Smooth muscle cell (in vitro differentiated cells): ENCODE measurements at regions not wholly inside any gene's neighbourhood (a gene's known extent, or its start where the extent isn't known, plus 50 kb on each side); places are given as distances from the start of the nearest gene placed in this dataset.

Experiments used
- DNase-seq: peaks from one replicate; lab custom pipeline; 2025; ENCODE audit not compliant: unreplicated experiment; lab: John Stamatoyannopoulos, UW
- H2AFZ ChIP-seq: fragments of 200-600 bp; sonication (generic); 2 replicates; pipeline ENCODE4 v1.6.0; 2016; ENCODE audit warnings: antibody characterized with exemption, low read depth, mild to moderate bottlenecking
- H3F3A ChIP-seq: fragments of 200-600 bp; sonication (generic); 2 replicates; pipeline ENCODE4 v1.6.0; 2017; ENCODE audit warnings: antibody characterized with exemption, low read depth
- H3K27ac ChIP-seq: fragments of 200-600 bp; sonication (generic); 2 replicates; pipeline ENCODE4 v1.5.1; 2016; ENCODE audit warnings: low read depth, mild to moderate bottlenecking
- H3K27me3 ChIP-seq: fragments of 200-600 bp; sonication (generic); 2 replicates; pipeline ENCODE4 v1.6.1; 2016; ENCODE audit warnings: low read depth, mild to moderate bottlenecking
- H3K36me3 ChIP-seq: fragments of 200-600 bp; sonication (generic); 2 replicates; pipeline ENCODE4 v1.5.1; 2016; ENCODE audit warnings: low read depth
- H3K4me1 ChIP-seq: fragments of 200-600 bp; sonication (generic); 2 replicates; pipeline ENCODE4 v1.5.1; 2016; ENCODE audit warnings: low read depth
- H3K4me2 ChIP-seq: fragments of 200-600 bp; sonication (generic); 2 replicates; pipeline ENCODE4 v1.6.0; 2016; ENCODE audit warnings: mild to moderate bottlenecking
- H3K4me3 ChIP-seq: fragments of 200-600 bp; sonication (generic); 2 replicates; pipeline ENCODE4 v1.5.1; 2016; ENCODE audit warnings: mild to moderate bottlenecking
- H3K79me2 ChIP-seq: fragments of 200-600 bp; sonication (generic); 2 replicates; pipeline ENCODE4 v1.6.0; 2016; ENCODE audit warnings: low read depth, mild to moderate bottlenecking
- H3K9ac ChIP-seq: fragments of 200-600 bp; sonication (generic); 2 replicates; pipeline ENCODE4 v1.6.0; 2016; ENCODE audit warnings: low read depth
- H3K9me3 ChIP-seq: fragments of 200-600 bp; sonication (generic); replicated peaks from 2 replicates; pipeline ENCODE4 v1.5.1; 2016; ENCODE audit warnings: low read depth
- H4K20me1 ChIP-seq: fragments of 200-600 bp; sonication (generic); 2 replicates; pipeline ENCODE4 v1.6.0; 2016; ENCODE audit warnings: low read depth
- WGBS: methylation state at CpG from one replicate; pipeline ENCODE4 v1.1.7; 2016; ENCODE audit warnings: low lambda C conversion rate; 5-methylcytosine and 5-hydroxymethylcytosine counted together
- TF ChIP-seq, protein P1 (sequence below): fragments of 200-600 bp; sonication (generic); IDR thresholded peaks from 2 replicates; pipeline ENCODE4 v1.5.1; 2017; ENCODE audit warnings: borderline replicate concordance, mild to moderate bottlenecking, antibody characterized with exemption; ENCODE audit not compliant: insufficient read depth, poor library complexity, severe bottlenecking

- 3% methylated on average over 9 of the region's 9 CpGs for WGBS
- Histone ChIP-seq H2AFZ (no peak overlapping the region), H3K4me3 (peak overlapping the region; percentile 24), H3K27me3 (no peaks in the 10 kb centered on the region), H3K4me2 (peak overlapping the region; percentile 73), H3K27ac (peak overlapping the region; percentile 95), H3K36me3 (no peaks in the 10 kb centered on the region), H4K20me1 (no peaks in the 10 kb centered on the region), H3K9me3 (no peaks in the 10 kb centered on the region), H3K79me2 (peaks cover 18% of the 10 kb centered on the region), H3K9ac (peak overlapping the region; percentile 75), H3F3A (peaks cover 22% of the 10 kb centered on the region), H3K4me1 (peaks cover 4% of the 10 kb centered on the region)
- TF ChIP-seq, protein P1, sequence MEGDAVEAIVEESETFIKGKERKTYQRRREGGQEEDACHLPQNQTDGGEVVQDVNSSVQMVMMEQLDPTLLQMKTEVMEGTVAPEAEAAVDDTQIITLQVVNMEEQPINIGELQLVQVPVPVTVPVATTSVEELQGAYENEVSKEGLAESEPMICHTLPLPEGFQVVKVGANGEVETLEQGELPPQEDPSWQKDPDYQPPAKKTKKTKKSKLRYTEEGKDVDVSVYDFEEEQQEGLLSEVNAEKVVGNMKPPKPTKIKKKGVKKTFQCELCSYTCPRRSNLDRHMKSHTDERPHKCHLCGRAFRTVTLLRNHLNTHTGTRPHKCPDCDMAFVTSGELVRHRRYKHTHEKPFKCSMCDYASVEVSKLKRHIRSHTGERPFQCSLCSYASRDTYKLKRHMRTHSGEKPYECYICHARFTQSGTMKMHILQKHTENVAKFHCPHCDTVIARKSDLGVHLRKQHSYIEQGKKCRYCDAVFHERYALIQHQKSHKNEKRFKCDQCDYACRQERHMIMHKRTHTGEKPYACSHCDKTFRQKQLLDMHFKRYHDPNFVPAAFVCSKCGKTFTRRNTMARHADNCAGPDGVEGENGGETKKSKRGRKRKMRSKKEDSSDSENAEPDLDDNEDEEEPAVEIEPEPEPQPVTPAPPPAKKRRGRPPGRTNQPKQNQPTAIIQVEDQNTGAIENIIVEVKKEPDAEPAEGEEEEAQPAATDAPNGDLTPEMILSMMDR: no peak
- DNase-seq: peak; percentile 59
These were observed 204.5 kb downstream of the ACKR3 start for GRCh38 chr2:236774171-236774570.

GRCh38 chr2:236775511-236775910 lies 205.9 kb downstream of the ACKR3 start:
- H3K9me3 ChIP-seq: no peaks in the 10 kb centered on the region
- H3K4me3 ChIP-seq: peak overlapping the region; percentile 24
- H3K36me3 ChIP-seq: no peaks in the 10 kb centered on the region
- no peaks in the 10 kb centered on the region for H3K27me3 ChIP-seq
- H3K79me2 ChIP-seq: peaks cover 27% of the 10 kb centered on the region
- H3K4me2 ChIP-seq: peak overlapping the region; percentile 73
- 16% methylated on average over 2 of the region's 2 CpGs for WGBS
- TF ChIP-seq, protein P1: no peak
- H3F3A ChIP-seq: peaks cover 21% of the 10 kb centered on the region
- no peak for DNase-seq
- H4K20me1 ChIP-seq: no peaks in the 10 kb centered on the region
- peak overlapping the region; percentile 95 for H3K27ac ChIP-seq
- H3K4me1 ChIP-seq: peaks cover 4% of the 10 kb centered on the region
- H3K9ac ChIP-seq: peak overlapping the region; percentile 55
- no peak overlapping the region for H2AFZ ChIP-seq

- Histone ChIP-seq H3K4me1 (peaks cover 4% of the 10 kb centered on the region), H3K4me2 (peak overlapping the region; percentile 73), H3K79me2 (peaks cover 29% of the 10 kb centered on the region), H3K9ac (peak overlapping the region; percentile 55), H3K9me3 (no peaks in the 10 kb centered on the region), H3K4me3 (peak overlapping the region; percentile 24), H3K36me3 (no peaks in the 10 kb centered on the region), H4K20me1 (no peaks in the 10 kb centered on the region), H3K27ac (peak overlapping the region; percentile 95), H2AFZ (no peak overlapping the region), H3F3A (peaks cover 15% of the 10 kb centered on the region), H3K27me3 (no peaks in the 10 kb centered on the region)
- no peak for DNase-seq
- WGBS: 94% methylated on average over 10 of the region's 10 CpGs
- TF ChIP-seq, protein P1: no peak
These were observed 206.6 kb downstream of the ACKR3 start for GRCh38 chr2:236776206-236776605.

GRCh38 chr2:236776695-236777251 lies 207.1 kb downstream of the ACKR3 start:
- 38% methylated on average over 8 of the region's 8 CpGs for WGBS
- H3K4me1 ChIP-seq: peaks cover 4% of the 10 kb centered on the region
- H3K27me3 ChIP-seq: no peaks in the 10 kb centered on the region
- H3K79me2 ChIP-seq: peaks cover 29% of the 10 kb centered on the region
- no peaks in the 10 kb centered on the region for H3K9me3 ChIP-seq
- TF ChIP-seq, protein P1: no peak
- peak overlapping the region; percentile 73 for H3K4me2 ChIP-seq
- H4K20me1 ChIP-seq: no peaks in the 10 kb centered on the region
- peaks cover 15% of the 10 kb centered on the region for H3F3A ChIP-seq
- DNase-seq: no peak
- no peak overlapping the region for H2AFZ ChIP-seq
- H3K9ac ChIP-seq: peak overlapping the region; percentile 55
- H3K4me3 ChIP-seq: peak overlapping the region; percentile 24
- no peaks in the 10 kb centered on the region for H3K36me3 ChIP-seq
- H3K27ac ChIP-seq: peak overlapping the region; percentile 95
